ENCODE measurements at regions not wholly inside any gene's neighbourhood (a gene's known extent, or its start where the extent isn't known, plus 50 kb on each side); places are given as distances from the start of the nearest gene placed in this dataset.

GRCh38 chr2:234632527-234633391, 135.9 kb upstream of the ARL4C start:
- TF ChIP-seq, protein P1, sequence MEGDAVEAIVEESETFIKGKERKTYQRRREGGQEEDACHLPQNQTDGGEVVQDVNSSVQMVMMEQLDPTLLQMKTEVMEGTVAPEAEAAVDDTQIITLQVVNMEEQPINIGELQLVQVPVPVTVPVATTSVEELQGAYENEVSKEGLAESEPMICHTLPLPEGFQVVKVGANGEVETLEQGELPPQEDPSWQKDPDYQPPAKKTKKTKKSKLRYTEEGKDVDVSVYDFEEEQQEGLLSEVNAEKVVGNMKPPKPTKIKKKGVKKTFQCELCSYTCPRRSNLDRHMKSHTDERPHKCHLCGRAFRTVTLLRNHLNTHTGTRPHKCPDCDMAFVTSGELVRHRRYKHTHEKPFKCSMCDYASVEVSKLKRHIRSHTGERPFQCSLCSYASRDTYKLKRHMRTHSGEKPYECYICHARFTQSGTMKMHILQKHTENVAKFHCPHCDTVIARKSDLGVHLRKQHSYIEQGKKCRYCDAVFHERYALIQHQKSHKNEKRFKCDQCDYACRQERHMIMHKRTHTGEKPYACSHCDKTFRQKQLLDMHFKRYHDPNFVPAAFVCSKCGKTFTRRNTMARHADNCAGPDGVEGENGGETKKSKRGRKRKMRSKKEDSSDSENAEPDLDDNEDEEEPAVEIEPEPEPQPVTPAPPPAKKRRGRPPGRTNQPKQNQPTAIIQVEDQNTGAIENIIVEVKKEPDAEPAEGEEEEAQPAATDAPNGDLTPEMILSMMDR (IDR thresholded peaks at IDR 0.05; ENCODE audit: control extremely low read depth, extremely low read depth, low read depth, missing control alignments): no peak
- CTCF ChIA-PET: no interaction called here
- no peak for DNase-seq (ENCODE audit: extremely low spot score)
- POLR2A ChIA-PET: no interaction called here

DNA sequence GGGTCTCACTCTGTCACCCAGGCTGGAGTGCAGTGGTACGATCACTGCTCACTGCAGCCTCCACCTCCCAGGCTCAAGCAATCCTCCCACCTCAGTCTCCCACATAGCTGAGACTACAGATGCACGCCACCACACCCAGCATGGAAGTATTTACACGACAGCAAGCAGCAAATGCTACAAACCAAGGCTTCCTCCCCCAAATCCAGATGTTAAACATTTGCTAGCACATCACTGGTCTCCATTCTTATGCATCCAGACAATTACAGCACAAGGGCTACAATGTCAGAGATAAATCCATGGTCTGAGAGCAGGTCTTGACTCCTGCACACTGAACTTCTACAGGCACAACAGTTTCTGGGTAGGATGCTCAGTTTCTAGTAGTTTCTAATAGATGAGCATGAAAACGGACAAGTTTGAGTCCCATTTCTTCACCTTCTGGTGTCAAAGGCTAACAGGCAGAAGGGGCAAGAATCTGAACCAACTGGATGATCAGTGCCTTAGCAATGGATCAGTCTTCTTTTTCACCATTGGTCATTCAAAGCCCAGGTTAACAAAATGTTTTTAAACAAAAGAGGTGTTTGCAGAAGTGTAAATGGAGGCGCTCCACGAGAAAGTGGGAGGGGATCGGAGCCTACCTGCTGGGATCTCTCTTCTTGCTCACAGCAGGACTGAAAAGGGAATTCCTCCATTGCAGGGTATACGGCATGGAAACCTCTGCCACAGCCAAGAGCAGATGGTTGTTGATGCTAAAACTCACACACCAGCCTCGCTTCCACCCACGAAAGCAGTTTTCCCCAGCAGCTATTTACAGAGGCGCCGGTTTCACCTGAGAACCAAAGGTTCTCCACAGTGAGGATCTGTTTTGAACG, 135.0 kb upstream of the ARL4C start:
- DNase-seq (ENCODE audit: extremely low spot score): no peak
- POLR2A ChIA-PET: no interaction called here
- CTCF ChIA-PET: no interaction called here
- TF ChIP-seq, protein P1 (IDR thresholded peaks at IDR 0.05; ENCODE audit: control extremely low read depth, extremely low read depth, low read depth, missing control alignments): no peak

DNA sequence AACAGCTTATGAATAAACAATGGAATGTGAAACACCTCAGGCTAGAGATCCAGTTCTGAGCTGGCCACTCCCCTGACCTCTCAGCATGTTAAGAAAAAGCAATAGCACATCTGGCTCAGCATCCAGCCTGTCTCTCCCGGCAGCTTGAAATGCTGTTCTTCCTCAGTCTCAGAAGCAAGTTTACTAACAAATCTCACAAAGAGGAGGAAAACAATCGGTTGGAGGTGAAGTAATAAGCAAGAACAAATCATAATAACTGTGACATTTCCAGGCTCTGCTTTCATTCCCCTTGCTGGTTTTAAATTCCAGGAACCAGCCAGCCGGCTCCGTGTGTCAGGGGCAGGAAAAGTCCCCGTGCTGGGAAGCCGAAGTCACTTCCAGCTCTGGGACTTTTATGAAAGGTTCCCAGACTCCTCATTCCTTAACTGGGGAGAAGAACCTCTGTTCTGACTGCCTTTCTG, 133.9 kb upstream of the ARL4C start:
- ChIA-PET CTCF (no interaction called here), POLR2A (no interaction called here)
- DNase-seq (ENCODE audit: extremely low spot score): no peak
- TF ChIP-seq, protein P1 (IDR thresholded peaks at IDR 0.05; ENCODE audit: control extremely low read depth, extremely low read depth, low read depth, missing control alignments): no peak

DNA sequence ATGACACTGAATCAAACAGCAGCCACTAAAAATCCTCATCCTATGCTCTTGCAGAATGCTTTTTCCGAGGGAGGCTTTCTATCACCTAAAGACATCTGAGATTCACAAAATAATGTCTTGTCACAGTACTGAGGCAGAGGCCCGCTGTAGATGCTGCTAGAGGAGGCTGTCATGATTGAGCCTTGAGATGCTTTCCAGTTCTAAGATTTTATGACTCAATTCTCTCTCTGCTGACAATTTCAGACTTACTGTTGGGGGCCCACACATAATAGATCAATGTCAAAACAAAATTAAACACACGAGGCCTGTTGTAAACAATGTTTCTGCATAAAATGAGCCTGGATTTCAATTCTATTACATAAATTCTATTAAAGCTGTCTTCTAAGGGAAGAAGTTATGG, 132.7 kb upstream of the ARL4C start:
- DNase-seq (ENCODE audit: extremely low spot score): no peak
- ChIA-PET CTCF (interaction anchor here (1.2 kb wide), 1 partner anchor 20 kb away, joined by 3 read pairs; no protein-coding TSS in a partner anchor), POLR2A (no interaction called here)
- TF ChIP-seq, protein P1 (IDR thresholded peaks at IDR 0.05; ENCODE audit: control extremely low read depth, extremely low read depth, low read depth, missing control alignments): no peak

DNA sequence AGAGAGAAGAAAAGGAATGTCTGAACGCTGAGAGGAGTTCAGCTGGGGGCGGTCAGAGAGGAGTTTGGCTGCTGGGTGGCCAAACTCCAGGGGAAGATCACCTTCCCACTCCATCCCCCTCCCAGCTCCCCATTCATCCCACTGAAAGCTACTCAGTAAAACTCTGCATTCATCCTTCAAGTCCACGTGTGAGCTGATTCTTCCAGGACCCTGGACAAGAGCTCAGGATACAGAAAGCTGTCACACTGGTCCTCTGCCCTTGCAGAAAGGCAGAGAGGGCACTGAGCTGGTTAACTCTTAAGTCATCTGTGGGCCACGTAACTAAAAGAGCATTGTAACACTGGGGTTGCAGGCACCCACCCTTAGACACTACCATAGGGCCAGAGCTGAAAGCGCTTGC, 132.1 kb upstream of the ARL4C start:
- CTCF ChIA-PET: interaction anchor here (1.2 kb wide), 1 partner anchor 19 kb away, joined by 3 read pairs; no protein-coding TSS in a partner anchor
- no peak for DNase-seq (ENCODE audit: extremely low spot score)
- TF ChIP-seq, protein P1 (IDR thresholded peaks at IDR 0.05; ENCODE audit: control extremely low read depth, extremely low read depth, low read depth, missing control alignments): no peak
- POLR2A ChIA-PET: no interaction called here

- ChIA-PET POLR2A (no interaction called here), CTCF (interaction anchor here (2.5 kb wide), 1 partner anchor 11 kb away, joined by 7 read pairs; no protein-coding TSS in a partner anchor)
- no peak for DNase-seq (ENCODE audit: extremely low spot score)
- TF ChIP-seq, protein P1 (IDR thresholded peaks at IDR 0.05; ENCODE audit: control extremely low read depth, extremely low read depth, low read depth, missing control alignments): no peak
Measured at GRCh38 chr2:234627308-234627707, 130.4 kb upstream of the ARL4C start.

Data from GM10248 (cell line).